Upper lobe of left lung (tissue), 6 donors: ENCODE measurements at regions not wholly inside any gene's neighbourhood (a gene's known extent, or its start where the extent isn't known, plus 50 kb on each side); places are given as distances from the start of the nearest gene placed in this dataset.

Experiments
- ATAC-seq, 2 donors: fragments of 200-7000 bp; cut with Tn5 transposase; one replicate each; pipeline ENCODE4 v1.9.1; 2022; ENCODE audit warnings: mild to moderate bottlenecking in 2 of 2, moderate library complexity in 2 of 2; ENCODE audit not compliant: low FRiP score in 2 of 2
- DNase-seq, 2 donors: peaks; one replicate each; pipeline ENCODE4 v3.0.0-alpha.2; 2019 to 2020
- H3K27ac ChIP-seq, 4 donors: fragments of 200-600 bp; sonication (generic); one replicate each; pipeline ENCODE4 v1.5.1; 2016 to 2019
- H3K27me3 ChIP-seq, 4 donors: fragments of 200-600 bp; sonication (generic); one replicate each; pipeline ENCODE4 v1.5.1; 2017 to 2019
- H3K36me3 ChIP-seq, 4 donors: fragments of 200-600 bp; sonication (generic); one replicate each; pipeline ENCODE4 v1.5.1; 2016 to 2019
- H3K4me1 ChIP-seq, 4 donors: fragments of 200-600 bp; sonication (generic); one replicate each; pipeline ENCODE4 v1.5.1; 2018 to 2019
- H3K4me3 ChIP-seq, 4 donors: fragments of 200-600 bp; sonication (generic); one replicate each; pipeline ENCODE4 v1.5.1; 2017 to 2019; ENCODE audit warnings: mild to moderate bottlenecking in 2 of 4, moderate library complexity in 1 of 4
- H3K9me3 ChIP-seq, 4 donors: fragments of 200-600 bp; sonication (generic); one replicate each; pipeline ENCODE4 v1.5.1; 2018 to 2019
- EP300 ChIP-seq, 4 donors: sonication (generic); formaldehyde crosslinking; IDR thresholded peaks; one replicate each; pipeline ENCODE4 v1.5.1; 2017; ENCODE audit warnings: antibody characterized with exemption in 4 of 4, control low read depth in 2 of 4
- POLR2A ChIP-seq, 4 donors: fragments of 450-650 bp; IDR thresholded peaks; one replicate each; pipeline ENCODE4 v1.5.1; 2016 to 2017; ENCODE audit warnings: antibody characterized with exemption in 4 of 4, mild to moderate bottlenecking in 2 of 4
- POLR2AphosphoS5 ChIP-seq, 2 donors: sonication (generic); formaldehyde crosslinking; IDR thresholded peaks; one replicate each; pipeline ENCODE4 v1.5.1; 2017; ENCODE audit warnings: antibody characterized with exemption in 2 of 2
- WGBS, 2 donors: methylation state at CpG; one replicate each; pipeline ENCODE4 v1.1.5; 2017 to 2018; 5-methylcytosine and 5-hydroxymethylcytosine counted together
- TF ChIP-seq, protein P1 (sequence below), 6 experiments: fragments of 450-650 bp in 4 of 6; fragments of 200-600 bp in 2 of 6; sonication (generic) in 2 of 6; IDR thresholded peaks; one replicate each; pipeline ENCODE4 v1.5.1; 2016 to 2019; ENCODE audit warnings: antibody characterized with exemption in 6 of 6
- donor health status: DM: no; HTN: no; CAD: no; lungs with moderate emphysema.
- donor health status: DM: no; HTN: yes; CAD: no; lungs with severe emphysema.

DNA sequence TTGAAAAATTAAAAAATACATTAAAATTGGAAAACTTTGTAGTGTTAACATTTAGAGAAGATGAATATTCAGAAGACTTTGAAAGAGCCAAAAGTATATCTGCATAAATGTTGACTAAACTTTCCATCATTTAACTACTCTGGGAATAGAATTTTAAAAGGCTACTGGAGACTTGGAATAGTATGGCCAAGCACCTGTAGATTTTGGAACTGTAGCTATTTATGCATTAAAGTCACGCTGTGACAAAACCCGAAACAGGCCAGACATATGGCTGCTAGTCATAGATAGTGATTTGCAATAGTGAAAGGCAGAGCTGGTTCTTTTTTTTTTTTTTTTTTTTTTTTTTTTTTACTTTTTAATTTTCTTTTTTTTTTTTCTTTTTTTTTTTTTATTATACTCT lies 396.0 kb downstream of the SOCS6 start:
- no peak overlapping the region for H3K27ac ChIP-seq
- TF ChIP-seq, protein P1, sequence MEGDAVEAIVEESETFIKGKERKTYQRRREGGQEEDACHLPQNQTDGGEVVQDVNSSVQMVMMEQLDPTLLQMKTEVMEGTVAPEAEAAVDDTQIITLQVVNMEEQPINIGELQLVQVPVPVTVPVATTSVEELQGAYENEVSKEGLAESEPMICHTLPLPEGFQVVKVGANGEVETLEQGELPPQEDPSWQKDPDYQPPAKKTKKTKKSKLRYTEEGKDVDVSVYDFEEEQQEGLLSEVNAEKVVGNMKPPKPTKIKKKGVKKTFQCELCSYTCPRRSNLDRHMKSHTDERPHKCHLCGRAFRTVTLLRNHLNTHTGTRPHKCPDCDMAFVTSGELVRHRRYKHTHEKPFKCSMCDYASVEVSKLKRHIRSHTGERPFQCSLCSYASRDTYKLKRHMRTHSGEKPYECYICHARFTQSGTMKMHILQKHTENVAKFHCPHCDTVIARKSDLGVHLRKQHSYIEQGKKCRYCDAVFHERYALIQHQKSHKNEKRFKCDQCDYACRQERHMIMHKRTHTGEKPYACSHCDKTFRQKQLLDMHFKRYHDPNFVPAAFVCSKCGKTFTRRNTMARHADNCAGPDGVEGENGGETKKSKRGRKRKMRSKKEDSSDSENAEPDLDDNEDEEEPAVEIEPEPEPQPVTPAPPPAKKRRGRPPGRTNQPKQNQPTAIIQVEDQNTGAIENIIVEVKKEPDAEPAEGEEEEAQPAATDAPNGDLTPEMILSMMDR (IDR thresholded peaks at IDR 0.05): no peak
- no peak for TF ChIP-seq EP300 (IDR thresholded peaks at IDR 0.05)
- TF ChIP-seq POLR2AphosphoS5 (IDR thresholded peaks at IDR 0.05): no peak
- TF ChIP-seq POLR2A (IDR thresholded peaks at IDR 0.05): no peak
- no peaks in the 10 kb centered on the region for H3K4me1 ChIP-seq
- H3K4me3 ChIP-seq: no peak overlapping the region
- H3K27me3 ChIP-seq: no peaks in the 10 kb centered on the region
- ATAC-seq (no peak), DNase-seq (no peak)
- H3K36me3 ChIP-seq: no peaks in the 10 kb centered on the region
- WGBS, 2 donors: 94% methylated on average over 2 of the region's 2 CpGs
- no peaks in the 10 kb centered on the region for H3K9me3 ChIP-seq

DNA sequence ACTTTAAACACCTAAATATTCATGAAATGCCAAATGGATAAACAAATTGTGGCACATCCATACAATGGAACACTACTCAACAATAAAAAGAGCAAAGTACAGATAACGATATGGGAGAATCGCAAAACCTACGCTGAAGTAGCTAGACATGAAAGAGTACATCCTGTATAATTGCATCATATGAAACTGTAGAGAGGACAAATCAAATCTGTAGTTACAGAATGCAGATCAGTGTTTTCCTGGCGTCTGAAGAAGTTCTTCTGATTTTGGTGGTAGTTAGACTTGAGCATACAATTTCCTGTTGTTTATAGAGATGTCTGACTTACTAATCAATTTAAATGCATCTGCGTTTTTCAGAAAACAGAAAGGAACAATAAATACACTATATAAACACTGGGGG lies 394.4 kb downstream of the SOCS6 start:
- ATAC-seq (no peak), DNase-seq (no peak)
- no peak for TF ChIP-seq POLR2A (IDR thresholded peaks at IDR 0.05)
- TF ChIP-seq EP300 (IDR thresholded peaks at IDR 0.05): no peak
- TF ChIP-seq POLR2AphosphoS5 (IDR thresholded peaks at IDR 0.05): no peak
- Histone ChIP-seq H3K27ac (no peak overlapping the region), H3K4me3 (no peak overlapping the region), H3K9me3 (no peaks in the 10 kb centered on the region), H3K4me1 (no peaks in the 10 kb centered on the region), H3K36me3 (no peaks in the 10 kb centered on the region), H3K27me3 (no peaks in the 10 kb centered on the region)
- WGBS, 2 donors: 73 to 78% methylated on average over 5 of the region's 5 CpGs

DNA sequence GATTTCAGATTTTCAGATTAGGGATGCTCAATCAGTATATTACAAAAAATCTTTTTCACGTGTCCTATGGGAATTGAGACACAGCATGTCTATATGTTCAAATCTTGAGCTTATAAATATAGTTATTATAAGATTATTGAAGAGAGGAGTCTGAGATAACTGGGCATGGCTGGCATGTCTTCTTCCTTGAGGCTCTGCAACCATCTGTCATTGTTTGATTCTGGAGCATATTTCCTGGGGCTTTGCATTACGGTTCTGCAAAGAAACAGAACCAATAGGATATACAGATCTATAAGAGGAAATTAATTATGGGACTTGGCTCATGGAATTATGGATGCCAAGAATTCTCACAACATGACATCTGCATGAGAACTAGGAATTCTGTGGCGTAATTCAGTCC lies 386.1 kb downstream of the SOCS6 start:
- Histone ChIP-seq H3K36me3 (no peaks in the 10 kb centered on the region), H3K27ac (no peak overlapping the region), H3K4me3 (no peak overlapping the region), H3K4me1 (no peaks in the 10 kb centered on the region), H3K9me3 (no peaks in the 10 kb centered on the region), H3K27me3 (no peaks in the 10 kb centered on the region)
- ATAC-seq: no peak
- no peak for DNase-seq
- no peak for TF ChIP-seq POLR2AphosphoS5 (IDR thresholded peaks at IDR 0.05)
- TF ChIP-seq, protein P1 (IDR thresholded peaks at IDR 0.05): no peak
- no peak for TF ChIP-seq POLR2A (IDR thresholded peaks at IDR 0.05)
- TF ChIP-seq EP300 (IDR thresholded peaks at IDR 0.05): no peak
- 87% methylated on average over 3 of the region's 3 CpGs for WGBS, 2 donors

DNA sequence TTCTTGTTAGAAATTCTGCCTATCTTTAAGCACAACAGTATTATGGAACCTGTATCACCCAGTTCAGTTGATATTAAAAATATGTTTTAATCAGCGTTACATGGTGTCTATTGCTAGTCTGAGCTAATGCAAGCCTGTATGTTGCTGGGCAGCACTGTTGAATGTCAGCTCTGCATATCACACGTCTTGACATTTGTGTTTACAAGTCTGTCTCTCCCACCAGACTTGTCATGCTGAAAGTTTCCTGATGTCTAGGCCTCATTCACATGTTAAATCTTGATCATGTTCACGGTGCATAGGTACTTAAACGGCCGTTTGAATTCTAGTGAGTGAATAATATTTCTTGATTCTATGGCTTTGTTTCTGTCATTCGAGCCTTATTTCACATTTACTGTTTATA lies 385.0 kb downstream of the SOCS6 start:
- WGBS, 2 donors: 67 to 76% methylated on average over 6 of the region's 6 CpGs
- ATAC-seq (no peak), DNase-seq (no peak)
- Histone ChIP-seq H3K27me3 (no peaks in the 10 kb centered on the region), H3K4me1 (no peaks in the 10 kb centered on the region), H3K36me3 (no peaks in the 10 kb centered on the region), H3K9me3 (peaks cover 0 to 6% (median 1%) of the 10 kb centered on the region in 4 donors), H3K4me3 (no peak overlapping the region), H3K27ac (no peak overlapping the region)
- TF ChIP-seq, protein P1 (IDR thresholded peaks at IDR 0.05): no peak
- TF ChIP-seq POLR2A (IDR thresholded peaks at IDR 0.05): no peak

DNA sequence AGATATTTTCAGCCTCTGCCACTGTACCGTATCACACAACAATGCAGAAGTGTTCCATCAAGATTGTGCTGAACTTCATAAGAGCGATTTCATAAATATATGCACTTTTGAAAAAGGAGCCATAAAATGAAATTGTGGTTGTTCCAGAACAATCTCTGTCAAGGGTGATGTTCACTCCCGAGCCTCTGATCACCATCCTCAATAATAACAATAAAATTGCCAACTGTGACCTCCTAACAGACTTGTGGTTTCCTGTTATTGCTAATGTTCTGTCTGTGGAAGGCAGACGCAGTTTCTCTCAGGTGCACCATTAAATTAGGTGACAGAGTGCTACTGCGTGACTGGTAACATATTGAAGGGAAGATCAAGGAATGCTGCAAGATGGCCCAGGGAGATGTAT lies 383.7 kb downstream of the SOCS6 start:
- no peak for ATAC-seq
- WGBS, 2 donors: 66 to 70% methylated on average over 5 of the region's 5 CpGs
- TF ChIP-seq POLR2A (IDR thresholded peaks at IDR 0.05): no peak
- no peak for TF ChIP-seq EP300 (IDR thresholded peaks at IDR 0.05)
- TF ChIP-seq, protein P1 (IDR thresholded peaks at IDR 0.05): no peak

More for the DNA sequence above, 383.7 kb downstream of the SOCS6 start:
- H3K4me1 ChIP-seq: no peaks in the 10 kb centered on the region
- no peak overlapping the region for H3K27ac ChIP-seq
- peaks cover 0 to 6% (median 3%) of the 10 kb centered on the region in 4 donors for H3K9me3 ChIP-seq
- no peaks in the 10 kb centered on the region for H3K36me3 ChIP-seq
- no peak for DNase-seq
- no peak overlapping the region for H3K4me3 ChIP-seq
- no peaks in the 10 kb centered on the region for H3K27me3 ChIP-seq
